ENCODE measurements at regions not wholly inside any gene's neighbourhood (a gene's known extent, or its start where the extent isn't known, plus 50 kb on each side); places are given as distances from the start of the nearest gene placed in this dataset.

- TF ChIP-seq, protein P1, sequence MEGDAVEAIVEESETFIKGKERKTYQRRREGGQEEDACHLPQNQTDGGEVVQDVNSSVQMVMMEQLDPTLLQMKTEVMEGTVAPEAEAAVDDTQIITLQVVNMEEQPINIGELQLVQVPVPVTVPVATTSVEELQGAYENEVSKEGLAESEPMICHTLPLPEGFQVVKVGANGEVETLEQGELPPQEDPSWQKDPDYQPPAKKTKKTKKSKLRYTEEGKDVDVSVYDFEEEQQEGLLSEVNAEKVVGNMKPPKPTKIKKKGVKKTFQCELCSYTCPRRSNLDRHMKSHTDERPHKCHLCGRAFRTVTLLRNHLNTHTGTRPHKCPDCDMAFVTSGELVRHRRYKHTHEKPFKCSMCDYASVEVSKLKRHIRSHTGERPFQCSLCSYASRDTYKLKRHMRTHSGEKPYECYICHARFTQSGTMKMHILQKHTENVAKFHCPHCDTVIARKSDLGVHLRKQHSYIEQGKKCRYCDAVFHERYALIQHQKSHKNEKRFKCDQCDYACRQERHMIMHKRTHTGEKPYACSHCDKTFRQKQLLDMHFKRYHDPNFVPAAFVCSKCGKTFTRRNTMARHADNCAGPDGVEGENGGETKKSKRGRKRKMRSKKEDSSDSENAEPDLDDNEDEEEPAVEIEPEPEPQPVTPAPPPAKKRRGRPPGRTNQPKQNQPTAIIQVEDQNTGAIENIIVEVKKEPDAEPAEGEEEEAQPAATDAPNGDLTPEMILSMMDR (IDR thresholded peaks at IDR 0.05) = no peak
- no peak for TF ChIP-seq POLR2A (IDR thresholded peaks at IDR 0.05)
These were observed 168.6 kb upstream of the AFDN start for GRCh38 chr6:167658106-167658505.

Data from thyroid gland (tissue), 4 donors.